ENCODE measurements at regions not wholly inside any gene's neighbourhood (a gene's known extent, or its start where the extent isn't known, plus 50 kb on each side); places are given as distances from the start of the nearest gene placed in this dataset.
"Not testable (repeated sequence)": the region's sequence is repeated elsewhere in the genome, so short reads cannot be mapped to it uniquely, and the experiment has no call there.

DNA sequence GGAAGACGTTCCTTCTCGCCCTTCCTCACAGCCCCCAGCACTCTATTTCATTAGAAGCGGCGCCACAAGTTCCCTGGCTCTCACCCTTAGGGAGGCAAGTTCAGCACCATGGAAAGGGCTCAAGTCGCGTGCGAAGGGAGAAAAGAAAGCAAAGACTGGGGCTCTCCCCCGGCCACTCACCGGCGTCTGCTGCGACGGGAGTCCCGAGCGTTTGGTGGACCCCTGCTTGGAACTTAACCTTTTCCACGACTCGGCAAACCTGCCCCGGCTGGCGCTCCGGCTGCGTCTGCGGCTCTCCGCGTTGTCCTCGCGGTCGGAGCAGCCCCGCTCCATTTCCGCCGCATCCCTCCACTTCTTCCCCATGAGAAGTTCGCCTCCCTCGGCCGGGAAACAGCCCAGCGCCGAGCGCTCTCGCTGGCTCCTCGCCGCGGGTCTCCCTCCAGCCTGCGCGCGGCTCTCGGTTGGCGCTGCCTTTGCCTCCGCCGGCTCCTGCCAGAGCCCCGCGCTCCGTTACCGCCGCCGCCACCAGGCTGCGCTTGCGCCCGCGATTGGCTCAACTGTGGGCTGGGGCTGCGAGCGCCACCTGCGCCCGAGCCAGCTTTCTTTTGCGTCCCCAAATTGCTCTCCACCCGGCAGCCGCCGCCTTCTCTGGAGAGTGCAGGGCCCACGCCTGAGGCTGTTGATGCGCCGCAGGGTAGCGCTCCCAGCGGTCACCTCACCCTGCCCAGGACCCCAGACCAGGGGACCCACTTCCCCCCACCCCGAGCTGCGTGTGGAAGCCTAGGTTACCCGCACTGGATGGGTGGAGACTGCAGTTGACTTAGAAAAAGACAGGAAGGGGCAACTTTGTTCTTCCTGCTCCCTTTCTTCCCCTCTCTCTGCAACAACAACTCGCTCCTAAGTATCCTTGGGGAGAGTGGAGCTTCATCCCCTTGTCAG lies 321.6 kb downstream of the CEMIP2 start:
- DNase-seq (ENCODE audit: low spot score) (no peak), ATAC-seq (ENCODE audit: insufficient number of reproducible peaks, low FRiP score, low read depth) (no peak)
- H3K4me1 ChIP-seq (ENCODE audit: control insufficient read depth in 1 of 2, low read depth in 2 of 2): peaks cover 4 to 5% of the 10 kb centered on the region in 2 donors
- peak overlapping the region; percentile 58 for H3K4me3 ChIP-seq
- H3K27ac ChIP-seq: no peak overlapping the region
- peaks cover 3% of the 10 kb centered on the region for H3K9me3 ChIP-seq
- TF ChIP-seq, protein P1, sequence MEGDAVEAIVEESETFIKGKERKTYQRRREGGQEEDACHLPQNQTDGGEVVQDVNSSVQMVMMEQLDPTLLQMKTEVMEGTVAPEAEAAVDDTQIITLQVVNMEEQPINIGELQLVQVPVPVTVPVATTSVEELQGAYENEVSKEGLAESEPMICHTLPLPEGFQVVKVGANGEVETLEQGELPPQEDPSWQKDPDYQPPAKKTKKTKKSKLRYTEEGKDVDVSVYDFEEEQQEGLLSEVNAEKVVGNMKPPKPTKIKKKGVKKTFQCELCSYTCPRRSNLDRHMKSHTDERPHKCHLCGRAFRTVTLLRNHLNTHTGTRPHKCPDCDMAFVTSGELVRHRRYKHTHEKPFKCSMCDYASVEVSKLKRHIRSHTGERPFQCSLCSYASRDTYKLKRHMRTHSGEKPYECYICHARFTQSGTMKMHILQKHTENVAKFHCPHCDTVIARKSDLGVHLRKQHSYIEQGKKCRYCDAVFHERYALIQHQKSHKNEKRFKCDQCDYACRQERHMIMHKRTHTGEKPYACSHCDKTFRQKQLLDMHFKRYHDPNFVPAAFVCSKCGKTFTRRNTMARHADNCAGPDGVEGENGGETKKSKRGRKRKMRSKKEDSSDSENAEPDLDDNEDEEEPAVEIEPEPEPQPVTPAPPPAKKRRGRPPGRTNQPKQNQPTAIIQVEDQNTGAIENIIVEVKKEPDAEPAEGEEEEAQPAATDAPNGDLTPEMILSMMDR (IDR thresholded peaks at IDR 0.05): no peak
- H3K36me3 ChIP-seq: no peaks in the 10 kb centered on the region
- H3K27me3 ChIP-seq (replicated peaks; ENCODE audit: insufficient read depth): peaks cover 11% of the 10 kb centered on the region

DNA sequence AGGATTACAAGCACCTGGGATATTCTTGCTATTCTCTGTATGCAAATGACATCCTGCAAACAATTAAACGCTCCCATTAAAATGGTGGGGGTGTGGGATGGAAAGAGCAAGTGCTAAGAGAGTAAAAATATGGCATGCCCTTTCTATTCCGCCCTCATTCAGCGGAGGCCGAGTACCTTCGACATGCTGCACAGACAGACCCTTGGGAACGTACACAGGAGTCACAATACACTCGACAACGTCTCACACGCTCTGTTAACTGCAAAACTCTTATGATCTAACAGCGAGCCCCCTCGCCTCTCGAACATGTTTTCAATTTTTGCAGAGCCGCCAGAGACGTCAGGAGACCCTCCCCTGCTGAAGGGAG lies 322.2 kb downstream of the CEMIP2 start:
- DNase-seq (ENCODE audit: low spot score) (no peak), ATAC-seq (ENCODE audit: insufficient number of reproducible peaks, low FRiP score, low read depth) (no peak)
- Histone ChIP-seq H3K9me3 (no peaks in the 10 kb centered on the region), H3K4me3 (peak overlapping the region; percentile 58), H3K27me3 (replicated peaks; ENCODE audit: insufficient read depth) (peaks cover 11% of the 10 kb centered on the region), H3K36me3 (no peaks in the 10 kb centered on the region), H3K27ac (no peak overlapping the region), H3K4me1 (ENCODE audit: control insufficient read depth in 1 of 2, low read depth in 2 of 2) (peaks cover 4 to 5% of the 10 kb centered on the region in 2 donors)
- TF ChIP-seq, protein P1 (IDR thresholded peaks at IDR 0.05): no peak

DNA sequence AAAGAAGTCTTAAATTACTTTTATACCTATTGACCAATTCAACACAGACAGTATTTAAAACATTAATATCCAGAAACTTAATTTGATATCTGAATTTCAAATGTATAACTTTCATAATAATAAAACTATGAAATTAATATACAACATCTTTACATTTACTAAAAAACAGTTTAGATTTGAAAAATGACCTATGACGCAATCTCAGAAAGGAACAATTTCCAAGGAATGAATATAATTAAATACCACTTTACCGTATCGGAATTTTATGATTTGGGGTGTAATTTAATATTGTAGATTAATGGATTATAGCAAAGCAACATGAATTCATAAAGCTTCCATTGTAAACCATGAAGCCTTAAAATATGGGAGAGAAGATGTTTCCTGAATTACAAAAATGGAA lies 321.5 kb upstream of the TRPM3 start:
- TF ChIP-seq, protein P1 (IDR thresholded peaks at IDR 0.05): no peak
- ATAC-seq (ENCODE audit: insufficient number of reproducible peaks, low FRiP score, low read depth): no peak
- H3K27me3 ChIP-seq (replicated peaks; ENCODE audit: insufficient read depth): peaks cover 11% of the 10 kb centered on the region
- DNase-seq (ENCODE audit: low spot score): no peak
- no peaks in the 10 kb centered on the region for H3K36me3 ChIP-seq
- H3K4me3 ChIP-seq: no peak overlapping the region
- no peaks in the 10 kb centered on the region for H3K9me3 ChIP-seq
- no peak overlapping the region for H3K27ac ChIP-seq
- H3K4me1 ChIP-seq (ENCODE audit: control insufficient read depth in 1 of 2, low read depth in 2 of 2): peaks cover 4 to 5% of the 10 kb centered on the region in 2 donors

DNA sequence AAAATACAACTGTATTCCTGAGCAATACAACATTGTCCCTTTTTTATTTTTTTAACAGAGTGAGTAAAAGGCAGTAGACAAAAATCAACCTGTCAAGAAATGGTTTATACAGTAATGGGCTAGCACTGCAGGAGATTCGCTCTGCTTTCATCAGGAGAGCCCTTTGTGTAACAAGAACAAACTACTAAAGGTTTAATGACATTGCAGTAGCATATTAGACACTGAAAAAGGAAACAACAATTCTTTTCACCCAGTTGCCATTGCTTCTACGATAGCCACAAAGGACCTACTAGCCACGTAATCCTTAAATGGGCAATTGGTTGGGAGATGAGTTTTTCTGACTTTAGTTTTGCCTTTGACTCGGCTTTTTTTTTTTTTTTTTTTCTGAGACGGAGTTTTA lies 319.8 kb upstream of the TRPM3 start:
- DNase-seq (ENCODE audit: low spot score) (no peak), ATAC-seq (ENCODE audit: insufficient number of reproducible peaks, low FRiP score, low read depth) (no peak)
- Histone ChIP-seq H3K9me3 (no peaks in the 10 kb centered on the region), H3K27ac (no peak overlapping the region), H3K4me1 (ENCODE audit: control insufficient read depth in 1 of 2, low read depth in 2 of 2) (no peaks in the 10 kb centered on the region), H3K4me3 (no peak overlapping the region), H3K36me3 (no peaks in the 10 kb centered on the region), H3K27me3 (replicated peaks; ENCODE audit: insufficient read depth) (peaks cover under 1% of the 10 kb centered on the region)
- TF ChIP-seq, protein P1 (IDR thresholded peaks at IDR 0.05): no peak

DNA sequence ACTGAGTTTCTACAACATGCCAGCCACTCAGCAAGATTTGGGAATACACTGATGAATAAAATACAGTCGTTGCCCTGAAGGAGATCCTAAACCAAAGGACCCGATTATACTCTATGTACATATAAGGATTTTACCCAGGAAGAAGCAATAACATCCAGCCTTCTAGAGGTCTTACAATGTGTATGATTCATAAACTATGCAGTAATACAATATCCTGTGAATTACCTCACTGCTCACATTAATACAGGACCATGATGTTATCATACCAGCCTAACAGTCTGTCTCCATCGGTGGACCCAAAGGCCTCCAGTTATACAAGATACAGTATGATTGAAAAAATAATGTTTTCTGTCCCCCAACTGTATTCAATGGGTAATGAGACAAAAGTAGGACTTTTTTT lies 310.5 kb upstream of the TRPM3 start:
- no peak for ATAC-seq (ENCODE audit: insufficient number of reproducible peaks, low FRiP score, low read depth)
- DNase-seq (ENCODE audit: low spot score): no peak
- no peaks in the 10 kb centered on the region for H3K27me3 ChIP-seq (replicated peaks; ENCODE audit: insufficient read depth)
- H3K4me1 ChIP-seq (ENCODE audit: control insufficient read depth in 1 of 2, low read depth in 2 of 2): no peaks in the 10 kb centered on the region
- H3K9me3 ChIP-seq: no peaks in the 10 kb centered on the region
- no peak overlapping the region for H3K4me3 ChIP-seq
- TF ChIP-seq, protein P1 (IDR thresholded peaks at IDR 0.05): no peak
- no peaks in the 10 kb centered on the region for H3K36me3 ChIP-seq
- no peak overlapping the region for H3K27ac ChIP-seq

DNA sequence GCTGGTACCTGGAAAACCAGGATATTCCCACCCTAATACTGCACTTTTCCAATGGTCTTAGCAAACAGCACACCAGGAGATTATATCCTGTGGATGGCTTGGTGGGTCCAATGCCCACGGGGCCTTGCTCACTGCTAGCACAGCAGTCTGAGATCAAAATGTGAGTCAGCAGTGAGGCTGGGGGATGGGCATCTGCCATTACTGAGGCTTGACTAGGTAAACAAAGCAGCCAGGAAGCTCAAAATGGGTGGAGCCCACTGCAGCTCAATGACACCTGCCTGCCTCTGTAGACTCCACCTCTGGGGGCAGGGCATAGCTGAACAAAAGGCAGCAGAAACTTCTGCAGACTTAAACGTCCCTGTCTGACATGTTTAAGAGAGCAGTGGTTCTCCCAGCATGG lies 285.9 kb upstream of the TRPM3 start:
- ATAC-seq (ENCODE audit: insufficient number of reproducible peaks, low FRiP score, low read depth); H3K4me1 ChIP-seq (ENCODE audit: control insufficient read depth in 1 of 2, low read depth in 2 of 2); H3K27ac ChIP-seq; H3K36me3 ChIP-seq; H3K27me3 ChIP-seq (replicated peaks; ENCODE audit: insufficient read depth); H3K4me3 ChIP-seq; DNase-seq (ENCODE audit: low spot score); H3K9me3 ChIP-seq: not testable (repeated sequence)
